K562 (cell line): ENCODE measurements at regions not wholly inside any gene's neighbourhood (a gene's known extent, or its start where the extent isn't known, plus 50 kb on each side); places are given as distances from the start of the nearest gene placed in this dataset.

Experiments used
- ATAC-seq: fragments of 200-7000 bp; cut with Tn5 transposase; 3 replicates; pipeline ENCODE4 v1.9.1; 2020; ENCODE audit warnings: moderate library complexity
- BruUV-seq: library from RNA; stranded (reverse); fragments of 400-500 nt; replicated peaks from 2 replicates; lab custom pipeline; 2021; lab: Mats Ljungman, UMichigan
- CTCF ChIA-PET: fragments of 300-600 bp; formaldehyde crosslinking; extraction: SDS; loops from one replicate; lab custom pipeline; 2021; ENCODE audit warnings: low intra/inter-chr PET ratio; lab: Yijun Ruan, JAX
- POLR2A ChIA-PET: fragments of 300-600, 350-650 bp; sonication (Branson Sonifier 250); formaldehyde crosslinking; extraction: SDS; loops from one replicate; lab custom pipeline; 2021; ENCODE audit warnings: antibody characterized with exemption, inconsistent platforms; lab: Yijun Ruan, JAX
- DNase-seq, 4 experiments: peaks; one replicate each; pipeline versions ENCODE4 v3.0.0 to v3.0.0-alpha.2; 2011 to 2018; ENCODE audit warnings: low spot score in 3 of 4, mixed read lengths in 3 of 4; ENCODE audit errors: extremely low read depth in 1 of 4
- FAIRE-seq: peaks from 2 replicates; lab custom pipeline; 2011; peaks lifted over from hg19 to GRCh38; lab: Jason Lieb, UNC
- H2AFZ ChIP-seq: 2 replicates; pipeline ENCODE4 v1.6.0; 2011; ENCODE audit warnings: low read depth, low read length, control low read depth, inconsistent platforms
- H3K27ac ChIP-seq: fragments of 200-600 bp; 3 replicates; pipeline ENCODE4 v1.8.0; 2011; ENCODE audit warnings: low read depth, mild to moderate bottlenecking, control low read depth, inconsistent platforms, low read length, moderate library complexity, mixed read lengths; ENCODE audit errors: extremely low read depth
- H3K27me3 ChIP-seq, 2 experiments: fragments of 300-600 bp in 1 of 2; 2 replicates in 1 of 2; 3 replicates in 1 of 2; pipeline versions ENCODE4 v1.6.0 to v1.8.0; 2011; ENCODE audit warnings: inconsistent platforms in 2 of 2, low read length in 2 of 2, mild to moderate bottlenecking in 1 of 2, mixed read lengths in 1 of 2, moderate library complexity in 1 of 2; ENCODE audit not compliant: control insufficient read depth in 2 of 2, insufficient read depth in 2 of 2
- H3K36me3 ChIP-seq: fragments of 300-600 bp; 3 replicates; pipeline ENCODE4 v1.8.0; 2011; ENCODE audit warnings: mild to moderate bottlenecking, low read length, inconsistent platforms; ENCODE audit not compliant: control insufficient read depth, insufficient read depth
- H3K4me1 ChIP-seq, 2 experiments: fragments of 200-600 bp in 1 of 2; replicated peaks in 1 of 2; 2 replicates in 1 of 2; 3 replicates in 1 of 2; pipeline versions ENCODE4 v1.5.1 to v1.8.0; 2011; ENCODE audit warnings: inconsistent platforms in 2 of 2, low read length in 2 of 2, mild to moderate bottlenecking in 1 of 2, mixed read lengths in 1 of 2, moderate library complexity in 1 of 2; ENCODE audit not compliant: control insufficient read depth in 2 of 2, insufficient read depth in 2 of 2
- H3K4me2 ChIP-seq: 2 replicates; pipeline ENCODE4 v1.6.1; 2011; ENCODE audit warnings: low read length, control low read depth, inconsistent platforms, mixed read lengths; ENCODE audit not compliant: insufficient read depth
- H3K4me3 ChIP-seq: fragments of 200-600 bp; sonication (generic), shearing (Covaris generic); 2 replicates; pipeline ENCODE4 v1.5.1; 2016; ENCODE audit warnings: control low read depth, inconsistent platforms
- H3K79me2 ChIP-seq: fragments of 200-600 bp; 3 replicates; pipeline ENCODE4 v1.8.0; 2011; ENCODE audit warnings: low read length, inconsistent platforms; ENCODE audit not compliant: control insufficient read depth, insufficient read depth
- H3K9ac ChIP-seq, 2 experiments: 2 replicates each; pipeline versions ENCODE4 v1.6.0 to v1.6.1; 2011; ENCODE audit warnings: low read depth in 2 of 2, low read length in 2 of 2, control low read depth in 1 of 2, inconsistent platforms in 1 of 2, mild to moderate bottlenecking in 1 of 2, mixed read lengths in 1 of 2; ENCODE audit not compliant: insufficient read depth in 1 of 2
- H3K9me1 ChIP-seq: one replicate; pipeline ENCODE4 v1.6.0; 2011; ENCODE audit warnings: inconsistent platforms, mild to moderate bottlenecking, low read length, moderate library complexity; ENCODE audit not compliant: control insufficient read depth, insufficient read depth
- H3K9me3 ChIP-seq: replicated peaks from 2 replicates; pipeline ENCODE4 v1.5.1; 2011; ENCODE audit warnings: low read depth, low read length, inconsistent platforms; ENCODE audit not compliant: control insufficient read depth, insufficient read depth
- H4K20me1 ChIP-seq: replicated peaks from 2 replicates; pipeline ENCODE4 v1.6.1; 2011; ENCODE audit warnings: low read length, inconsistent platforms, mixed read lengths; ENCODE audit not compliant: control insufficient read depth, insufficient read depth
- MTF1 ChIP-seq: fragments of 250-450 bp; sonication (Bioruptor Pico); IDR thresholded peaks from 2 replicates; pipeline ENCODE4 v1.9.0; 2021; ENCODE audit warnings: moderate library complexity, mild to moderate bottlenecking, inconsistent platforms, borderline replicate concordance
- NCOA4 ChIP-seq: fragments of 450-650 bp; IDR thresholded peaks from 2 replicates; pipeline ENCODE4 v1.6.1; 2018; ENCODE audit warnings: mild to moderate bottlenecking; ENCODE audit not compliant: partially characterized antibody
- SMARCA4 ChIP-seq: fragments of 450-650 bp; IDR thresholded peaks from 2 replicates; pipeline ENCODE4 v1.6.1; 2016
- SMARCB1 ChIP-seq: IDR thresholded peaks from 2 replicates; pipeline ENCODE4 v1.6.1; 2011; ENCODE audit warnings: improper control_type of control experiment, low read depth; ENCODE audit not compliant: insufficient read length
- SNRNP70 ChIP-seq: fragments of 200-400 bp; formaldehyde crosslinking; optimal IDR thresholded peaks from 2 replicates; pipeline ENCODE3; 2017; ENCODE audit warnings: low read depth, low read length
- SOX6 ChIP-seq: fragments of 450-650 bp; IDR thresholded peaks from 2 replicates; pipeline ENCODE4 v1.6.1; 2014; ENCODE audit warnings: mild to moderate bottlenecking
- SREBF2 ChIP-seq: sonication (generic); formaldehyde crosslinking; IDR thresholded peaks from 2 replicates; pipeline ENCODE4 v1.4.0; 2020; ENCODE audit warnings: mild to moderate bottlenecking, missing genetic modification reagents
- WHSC1 ChIP-seq: IDR thresholded peaks from one replicate; pipeline ENCODE4 v1.6.1; 2012; ENCODE audit warnings: low read length, control low read depth, inconsistent platforms
- ZNF583 ChIP-seq: fragments of 250-450 bp; sonication (Bioruptor Pico); IDR thresholded peaks from 2 replicates; pipeline ENCODE4 v1.4.0; 2020
- WGBS: fragments of 100-300 bp; shearing (Covaris generic); methylation state at CpG from one replicate; pipeline ENCODE4 v1.1.6; 2016; ENCODE audit warnings: low coverage, mixed read lengths; ENCODE audit not compliant: insufficient coverage; ENCODE audit errors: missing lambda C conversion rate; 5-methylcytosine and 5-hydroxymethylcytosine counted together
- in situ Hi-C: fragments of 300-500 bp; cut with MboI; formaldehyde crosslinking; loops from 4 replicates; pipeline ENCODE4 v1.15.0; 2018; ENCODE audit warnings: inconsistent platforms, mixed read lengths
- intact Hi-C: fragments of 100-400 bp; cut with micrococcal nuclease; formaldehyde crosslinking; loops from 2 replicates; pipeline ENCODE4 v1.14.2; 2022
- TF ChIP-seq, protein P1 (sequence below): sonication (generic); formaldehyde crosslinking; IDR thresholded peaks from 2 replicates; pipeline ENCODE4 v1.8.1; 2022; ENCODE audit warnings: missing genetic modification reagents
- TF ChIP-seq, protein P2 (sequence below): fragments of 450-650 bp; IDR thresholded peaks from 2 replicates; pipeline ENCODE4 v1.6.1; 2016; ENCODE audit warnings: mild to moderate bottlenecking
- TF ChIP-seq, protein P3 (sequence below): fragments of 450-650 bp; IDR thresholded peaks from 2 replicates; pipeline ENCODE4 v1.6.1; 2016; ENCODE audit warnings: borderline replicate concordance
- TF ChIP-seq, protein P4 (sequence below): IDR thresholded peaks from 3 replicates; pipeline ENCODE4 v1.6.1; 2011; ENCODE audit warnings: borderline replicate concordance, mild to moderate bottlenecking, moderate library complexity; ENCODE audit not compliant: insufficient read length; ENCODE audit errors: extremely low read depth
- TF ChIP-seq, protein P5 (sequence below): fragments of 450-650 bp; IDR thresholded peaks from 2 replicates; pipeline ENCODE4 v1.6.1; 2016; ENCODE audit warnings: antibody characterized with exemption

DNA sequence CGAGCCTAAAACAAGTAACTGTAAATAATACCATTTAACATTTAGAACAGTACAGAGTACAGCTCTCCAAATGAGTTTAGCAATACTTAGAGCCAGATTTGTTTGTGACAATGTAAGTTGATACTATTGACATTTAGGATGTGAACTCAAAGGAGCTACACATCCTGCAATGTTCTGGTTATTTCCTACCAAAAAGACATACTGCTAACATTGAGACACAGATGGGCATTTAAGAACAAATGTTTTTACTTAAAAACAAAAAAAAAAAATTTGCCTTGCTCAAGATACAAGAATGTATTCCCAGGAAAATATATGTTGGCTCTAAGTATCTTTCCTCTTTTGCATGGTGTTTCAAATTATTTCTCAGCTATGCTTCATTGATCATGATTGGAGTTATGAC is 1464.8 kb upstream of the PRMT6 start:
- in situ Hi-C loops (no loop called here), intact Hi-C loops (no loop called here)
- Histone ChIP-seq H3K4me3 (no peak overlapping the region), H4K20me1 (no peaks in the 10 kb centered on the region), H3K4me2 (no peak overlapping the region), H3K9ac (no peak overlapping the region), H3K36me3 (no peaks in the 10 kb centered on the region), H3K27ac (no peak overlapping the region), H3K9me3 (no peaks in the 10 kb centered on the region), H3K79me2 (no peaks in the 10 kb centered on the region), H3K27me3 (no peaks in the 10 kb centered on the region), H2AFZ (no peak overlapping the region), H3K4me1 (no peaks in the 10 kb centered on the region), H3K9me1 (no peaks in the 10 kb centered on the region)
- CTCF ChIA-PET, result no interaction called here
- no TSS peak for BruUV-seq
- no peak for ATAC-seq
- FAIRE-seq, result no peak
- WGBS, result 0% methylated on average over 1 of the region's 1 CpG
- no peak for DNase-seq
- POLR2A ChIA-PET, result no interaction called here
- no peak for TF ChIP-seq SMARCB1
- no peak for TF ChIP-seq SREBF2
- no peak for TF ChIP-seq NCOA4
- TF ChIP-seq, protein P1, sequence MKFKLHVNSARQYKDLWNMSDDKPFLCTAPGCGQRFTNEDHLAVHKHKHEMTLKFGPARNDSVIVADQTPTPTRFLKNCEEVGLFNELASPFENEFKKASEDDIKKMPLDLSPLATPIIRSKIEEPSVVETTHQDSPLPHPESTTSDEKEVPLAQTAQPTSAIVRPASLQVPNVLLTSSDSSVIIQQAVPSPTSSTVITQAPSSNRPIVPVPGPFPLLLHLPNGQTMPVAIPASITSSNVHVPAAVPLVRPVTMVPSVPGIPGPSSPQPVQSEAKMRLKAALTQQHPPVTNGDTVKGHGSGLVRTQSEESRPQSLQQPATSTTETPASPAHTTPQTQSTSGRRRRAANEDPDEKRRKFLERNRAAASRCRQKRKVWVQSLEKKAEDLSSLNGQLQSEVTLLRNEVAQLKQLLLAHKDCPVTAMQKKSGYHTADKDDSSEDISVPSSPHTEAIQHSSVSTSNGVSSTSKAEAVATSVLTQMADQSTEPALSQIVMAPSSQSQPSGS (CRISPR knock-in tag), result no peak
- TF ChIP-seq SNRNP70, result no peak
- TF ChIP-seq, protein P2, sequence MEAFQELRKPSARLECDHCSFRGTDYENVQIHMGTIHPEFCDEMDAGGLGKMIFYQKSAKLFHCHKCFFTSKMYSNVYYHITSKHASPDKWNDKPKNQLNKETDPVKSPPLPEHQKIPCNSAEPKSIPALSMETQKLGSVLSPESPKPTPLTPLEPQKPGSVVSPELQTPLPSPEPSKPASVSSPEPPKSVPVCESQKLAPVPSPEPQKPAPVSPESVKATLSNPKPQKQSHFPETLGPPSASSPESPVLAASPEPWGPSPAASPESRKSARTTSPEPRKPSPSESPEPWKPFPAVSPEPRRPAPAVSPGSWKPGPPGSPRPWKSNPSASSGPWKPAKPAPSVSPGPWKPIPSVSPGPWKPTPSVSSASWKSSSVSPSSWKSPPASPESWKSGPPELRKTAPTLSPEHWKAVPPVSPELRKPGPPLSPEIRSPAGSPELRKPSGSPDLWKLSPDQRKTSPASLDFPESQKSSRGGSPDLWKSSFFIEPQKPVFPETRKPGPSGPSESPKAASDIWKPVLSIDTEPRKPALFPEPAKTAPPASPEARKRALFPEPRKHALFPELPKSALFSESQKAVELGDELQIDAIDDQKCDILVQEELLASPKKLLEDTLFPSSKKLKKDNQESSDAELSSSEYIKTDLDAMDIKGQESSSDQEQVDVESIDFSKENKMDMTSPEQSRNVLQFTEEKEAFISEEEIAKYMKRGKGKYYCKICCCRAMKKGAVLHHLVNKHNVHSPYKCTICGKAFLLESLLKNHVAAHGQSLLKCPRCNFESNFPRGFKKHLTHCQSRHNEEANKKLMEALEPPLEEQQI, result no peak
- TF ChIP-seq, protein P3, sequence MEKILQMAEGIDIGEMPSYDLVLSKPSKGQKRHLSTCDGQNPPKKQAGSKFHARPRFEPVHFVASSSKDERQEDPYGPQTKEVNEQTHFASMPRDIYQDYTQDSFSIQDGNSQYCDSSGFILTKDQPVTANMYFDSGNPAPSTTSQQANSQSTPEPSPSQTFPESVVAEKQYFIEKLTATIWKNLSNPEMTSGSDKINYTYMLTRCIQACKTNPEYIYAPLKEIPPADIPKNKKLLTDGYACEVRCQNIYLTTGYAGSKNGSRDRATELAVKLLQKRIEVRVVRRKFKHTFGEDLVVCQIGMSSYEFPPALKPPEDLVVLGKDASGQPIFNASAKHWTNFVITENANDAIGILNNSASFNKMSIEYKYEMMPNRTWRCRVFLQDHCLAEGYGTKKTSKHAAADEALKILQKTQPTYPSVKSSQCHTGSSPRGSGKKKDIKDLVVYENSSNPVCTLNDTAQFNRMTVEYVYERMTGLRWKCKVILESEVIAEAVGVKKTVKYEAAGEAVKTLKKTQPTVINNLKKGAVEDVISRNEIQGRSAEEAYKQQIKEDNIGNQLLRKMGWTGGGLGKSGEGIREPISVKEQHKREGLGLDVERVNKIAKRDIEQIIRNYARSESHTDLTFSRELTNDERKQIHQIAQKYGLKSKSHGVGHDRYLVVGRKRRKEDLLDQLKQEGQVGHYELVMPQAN, result no peak
- TF ChIP-seq SMARCA4, result no peak
- TF ChIP-seq SOX6, result no peak
- TF ChIP-seq, protein P4, sequence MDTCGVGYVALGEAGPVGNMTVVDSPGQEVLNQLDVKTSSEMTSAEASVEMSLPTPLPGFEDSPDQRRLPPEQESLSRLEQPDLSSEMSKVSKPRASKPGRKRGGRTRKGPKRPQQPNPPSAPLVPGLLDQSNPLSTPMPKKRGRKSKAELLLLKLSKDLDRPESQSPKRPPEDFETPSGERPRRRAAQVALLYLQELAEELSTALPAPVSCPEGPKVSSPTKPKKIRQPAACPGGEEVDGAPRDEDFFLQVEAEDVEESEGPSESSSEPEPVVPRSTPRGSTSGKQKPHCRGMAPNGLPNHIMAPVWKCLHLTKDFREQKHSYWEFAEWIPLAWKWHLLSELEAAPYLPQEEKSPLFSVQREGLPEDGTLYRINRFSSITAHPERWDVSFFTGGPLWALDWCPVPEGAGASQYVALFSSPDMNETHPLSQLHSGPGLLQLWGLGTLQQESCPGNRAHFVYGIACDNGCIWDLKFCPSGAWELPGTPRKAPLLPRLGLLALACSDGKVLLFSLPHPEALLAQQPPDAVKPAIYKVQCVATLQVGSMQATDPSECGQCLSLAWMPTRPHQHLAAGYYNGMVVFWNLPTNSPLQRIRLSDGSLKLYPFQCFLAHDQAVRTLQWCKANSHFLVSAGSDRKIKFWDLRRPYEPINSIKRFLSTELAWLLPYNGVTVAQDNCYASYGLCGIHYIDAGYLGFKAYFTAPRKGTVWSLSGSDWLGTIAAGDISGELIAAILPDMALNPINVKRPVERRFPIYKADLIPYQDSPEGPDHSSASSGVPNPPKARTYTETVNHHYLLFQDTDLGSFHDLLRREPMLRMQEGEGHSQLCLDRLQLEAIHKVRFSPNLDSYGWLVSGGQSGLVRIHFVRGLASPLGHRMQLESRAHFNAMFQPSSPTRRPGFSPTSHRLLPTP, result no peak
- TF ChIP-seq ZNF583 (CRISPR knock-in tag), result no peak
- no peak for TF ChIP-seq WHSC1
- TF ChIP-seq MTF1, result no peak
- TF ChIP-seq, protein P5, sequence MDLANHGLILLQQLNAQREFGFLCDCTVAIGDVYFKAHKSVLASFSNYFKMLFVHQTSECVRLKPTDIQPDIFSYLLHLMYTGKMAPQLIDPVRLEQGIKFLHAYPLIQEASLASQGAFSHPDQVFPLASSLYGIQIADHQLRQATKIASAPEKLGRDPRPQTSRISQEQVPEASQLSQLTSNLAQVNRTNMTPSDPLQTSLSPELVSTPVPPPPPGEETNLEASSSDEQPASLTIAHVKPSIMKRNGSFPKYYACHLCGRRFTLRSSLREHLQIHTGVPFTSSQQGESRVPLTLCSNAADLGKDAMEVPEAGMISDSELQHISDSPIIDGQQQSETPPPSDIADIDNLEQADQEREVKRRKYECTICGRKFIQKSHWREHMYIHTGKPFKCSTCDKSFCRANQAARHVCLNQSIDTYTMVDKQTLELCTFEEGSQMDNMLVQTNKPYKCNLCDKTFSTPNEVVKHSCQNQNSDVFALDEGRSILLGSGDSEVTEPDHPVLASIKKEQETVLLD, result no peak
